Activated CD4-positive, CD25-positive, alpha-beta regulatory T cell (primary cell): ENCODE measurements at regions not wholly inside any gene's neighbourhood (a gene's known extent, or its start where the extent isn't known, plus 50 kb on each side); places are given as distances from the start of the nearest gene placed in this dataset.

Experiments
- DNase-seq, 4 experiments: peaks; one replicate each; lab custom pipeline; 2025; lab: John Stamatoyannopoulos, UW

DNA sequence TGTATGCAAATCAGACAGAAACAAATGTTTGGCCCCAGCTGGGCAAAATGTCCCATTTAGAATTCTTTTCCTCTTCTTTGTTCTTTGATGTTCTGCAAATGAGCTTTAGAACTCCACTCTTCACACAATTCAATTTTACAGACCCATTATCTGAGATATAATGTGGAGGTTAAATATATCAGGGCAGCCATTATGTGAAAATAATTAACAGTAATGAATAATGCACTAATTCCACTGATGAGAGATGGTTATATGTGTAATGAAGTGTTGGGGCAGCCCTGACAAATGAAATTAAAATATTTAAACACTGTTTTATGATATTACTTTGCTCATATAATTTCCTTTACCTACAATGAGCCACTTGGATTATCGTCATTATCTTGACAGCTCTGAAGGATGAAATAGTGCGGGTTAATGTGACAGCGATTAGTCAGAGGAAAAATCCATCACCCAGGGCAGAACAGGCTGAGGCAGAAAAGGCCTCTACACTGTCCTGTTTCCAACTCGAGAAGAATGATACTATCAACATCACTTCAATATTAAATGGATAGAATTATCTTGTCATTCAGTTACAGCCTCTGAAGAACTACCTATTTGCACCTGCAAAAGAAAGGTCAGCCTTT lies 321.1 kb downstream of the RBM26 start:
- no peak for DNase-seq

DNA sequence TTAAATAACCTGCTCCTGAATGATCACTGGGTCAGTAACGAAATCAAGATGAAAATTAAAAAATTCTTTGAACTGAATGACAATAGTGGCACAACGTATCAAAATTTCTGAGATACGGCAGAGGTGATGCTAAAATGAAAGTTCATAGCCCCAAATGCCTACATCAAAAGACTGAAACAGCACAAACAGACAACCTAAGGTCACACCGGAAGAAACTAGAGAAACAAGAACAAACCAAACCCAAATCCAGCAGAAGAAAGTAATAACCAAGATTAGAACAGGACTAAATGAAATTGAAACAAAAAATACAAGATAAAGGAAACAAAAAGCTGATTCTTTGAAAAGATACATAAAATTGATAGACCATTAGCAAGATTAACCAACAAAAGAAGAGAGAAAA lies 324.1 kb downstream of the RBM26 start:
- DNase-seq: no peak

DNA sequence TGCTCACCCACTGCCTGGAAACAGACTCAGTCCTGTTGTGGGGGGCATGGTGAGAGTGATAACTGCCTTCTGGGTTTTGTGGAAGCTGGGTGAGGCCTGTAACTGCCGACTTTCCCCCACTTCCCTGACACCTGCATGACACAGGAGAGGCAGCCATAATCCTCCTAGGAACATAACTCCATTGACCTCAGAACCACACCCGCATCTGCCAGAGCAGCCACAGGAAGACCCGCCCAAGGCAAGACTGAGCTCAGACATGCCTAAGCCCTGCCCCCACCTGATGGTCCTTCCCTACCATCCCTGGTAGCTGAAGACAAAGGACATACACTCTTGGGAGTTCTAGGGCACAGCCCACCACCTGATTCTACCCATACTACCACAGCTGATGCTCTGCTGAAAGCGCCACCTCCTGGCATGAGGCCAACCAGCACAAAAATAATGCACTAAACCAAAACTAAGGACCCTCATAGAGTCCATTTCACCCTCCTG lies 326.7 kb downstream of the RBM26 start:
- no peak for DNase-seq

DNA sequence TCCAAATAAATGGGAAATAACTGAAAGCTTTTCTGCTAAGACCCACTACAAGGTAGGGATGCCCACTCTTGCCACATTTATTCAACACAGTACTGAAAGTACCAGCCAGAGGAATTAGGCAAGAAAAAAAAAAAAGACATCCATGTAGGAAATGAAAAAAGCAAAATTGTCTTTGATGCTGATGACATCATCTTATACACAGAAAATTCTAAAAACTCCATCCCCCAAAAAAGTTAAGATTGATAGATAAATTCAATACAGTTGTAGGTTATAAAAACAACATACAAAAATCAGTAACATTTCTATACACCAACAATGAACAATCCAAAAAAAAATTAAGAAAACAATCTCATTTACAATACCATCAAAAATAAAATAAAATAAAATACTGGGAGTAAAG lies 330.4 kb downstream of the RBM26 start:
- no peak for DNase-seq

DNA sequence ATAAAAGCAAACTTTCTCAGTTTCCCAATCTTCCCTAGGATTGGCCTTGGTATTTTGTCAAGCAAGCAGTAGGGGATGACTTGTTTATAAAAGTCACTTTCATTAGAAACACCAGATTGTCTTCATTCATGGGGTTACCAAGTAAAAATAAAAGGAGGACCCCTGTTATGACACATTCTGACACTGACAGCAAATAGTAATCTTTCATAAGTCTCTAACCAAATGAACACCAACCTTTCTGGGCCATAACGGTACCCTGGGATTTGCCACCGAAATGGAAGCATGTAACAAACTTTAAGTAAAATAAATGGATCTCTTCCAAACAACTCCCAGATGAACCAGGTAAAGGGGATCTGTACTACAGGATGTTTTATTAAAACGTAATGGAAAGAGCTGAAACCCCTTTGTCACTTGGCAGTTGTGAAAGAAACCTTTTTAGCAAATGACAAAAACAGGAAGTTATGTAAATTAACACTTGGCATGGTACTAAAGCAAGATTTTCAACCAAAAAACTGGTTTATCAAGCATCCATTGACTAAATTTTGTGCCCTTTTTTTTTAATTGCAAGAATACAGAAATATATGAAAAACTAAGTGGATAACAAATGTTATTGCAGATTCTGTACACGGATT lies 335.6 kb downstream of the RBM26 start:
- no peak for DNase-seq

DNA sequence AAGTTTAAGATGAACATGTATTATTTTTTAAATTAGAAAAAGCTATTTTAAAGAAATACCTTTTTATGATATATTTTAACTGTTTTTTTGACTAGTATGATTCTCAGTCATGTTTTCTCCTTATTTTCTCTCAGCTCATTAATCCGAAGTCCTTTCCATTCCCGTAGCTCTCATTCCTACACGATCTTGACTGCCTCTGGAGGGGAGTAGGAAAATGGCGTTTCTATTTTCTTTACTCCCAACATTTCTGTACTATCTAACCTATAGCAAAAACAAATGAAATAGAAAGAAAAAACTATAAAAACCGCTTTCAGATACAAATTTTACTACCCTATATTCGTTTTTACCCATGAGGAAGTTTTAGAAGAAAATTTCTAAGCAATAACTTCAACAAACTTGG lies 343.8 kb downstream of the RBM26 start:
- DNase-seq: no peak

DNA sequence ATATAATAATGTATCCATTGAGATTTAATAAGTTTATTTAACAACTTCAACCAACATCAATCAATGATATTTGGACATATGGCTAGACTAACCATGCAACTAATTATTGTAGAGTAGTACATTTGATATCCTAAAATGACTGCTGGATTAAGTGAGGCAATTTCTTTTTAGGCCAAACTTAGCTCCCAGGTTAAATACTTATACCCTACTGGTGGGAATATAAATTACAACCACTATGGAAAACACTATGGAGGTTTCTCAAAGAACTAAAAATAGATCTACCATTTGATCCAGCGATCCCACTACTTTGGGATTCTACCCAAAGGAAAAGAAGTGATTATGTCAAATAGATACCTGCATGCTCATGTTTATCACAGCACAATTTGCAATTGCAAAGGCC lies 345.8 kb downstream of the RBM26 start:
- DNase-seq: no peak

DNA sequence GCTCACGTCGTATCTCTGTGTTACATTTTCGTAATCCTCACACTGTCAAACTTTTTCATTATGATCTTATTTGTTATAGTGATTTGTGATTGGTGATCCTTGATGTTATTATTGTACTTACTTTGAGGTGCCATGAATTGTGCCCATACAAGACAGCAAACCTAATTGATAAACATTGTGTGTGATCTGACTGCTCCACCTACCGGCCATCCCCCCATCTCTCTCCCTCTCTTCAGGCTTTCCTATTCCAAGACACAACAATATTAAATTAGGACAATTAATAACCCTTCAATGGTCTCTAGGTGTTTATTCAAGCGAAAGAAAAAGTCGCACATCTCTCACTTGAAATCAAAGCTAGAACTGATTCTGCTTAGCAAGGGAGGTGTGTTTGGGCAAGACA lies 349.3 kb downstream of the RBM26 start:
- no peak for DNase-seq

DNA sequence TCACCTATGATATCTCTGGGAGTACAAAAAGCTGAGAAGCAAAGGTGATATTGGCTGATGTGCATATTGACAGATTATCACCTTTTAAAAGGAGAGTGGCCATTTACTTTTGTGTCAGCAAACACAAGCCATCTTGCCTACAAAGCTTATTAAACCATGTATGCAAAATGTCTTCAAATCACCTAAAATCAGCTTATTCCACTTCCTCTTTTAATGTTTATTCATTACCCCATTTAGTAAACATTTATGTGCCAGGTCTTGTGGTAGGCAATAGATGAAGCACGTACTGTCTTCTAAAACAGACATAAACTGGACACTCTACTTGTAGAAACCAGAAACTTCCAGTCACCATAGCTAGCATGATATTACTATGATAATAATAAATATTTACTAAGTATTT lies 354.6 kb downstream of the RBM26 start:
- no peak for DNase-seq

DNA sequence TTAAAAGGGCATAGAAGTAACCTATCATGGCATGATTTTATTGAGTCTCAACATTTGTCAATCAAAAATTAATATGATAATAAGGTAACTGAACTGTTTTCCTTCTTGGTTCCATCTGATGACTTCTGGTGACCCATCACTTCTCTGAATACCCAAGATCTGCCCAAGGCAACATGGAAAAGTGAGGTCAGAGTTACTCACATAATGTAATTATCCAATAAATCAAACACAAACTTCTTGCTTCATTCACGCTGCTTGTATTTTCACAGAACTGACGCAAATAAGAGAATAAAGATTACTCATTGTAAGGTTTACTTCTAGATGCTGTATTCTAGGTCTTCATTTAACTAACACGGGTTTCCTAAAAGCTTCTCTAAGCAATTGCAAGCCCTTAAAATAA lies 361.6 kb downstream of the RBM26 start:
- no peak for DNase-seq

DNA sequence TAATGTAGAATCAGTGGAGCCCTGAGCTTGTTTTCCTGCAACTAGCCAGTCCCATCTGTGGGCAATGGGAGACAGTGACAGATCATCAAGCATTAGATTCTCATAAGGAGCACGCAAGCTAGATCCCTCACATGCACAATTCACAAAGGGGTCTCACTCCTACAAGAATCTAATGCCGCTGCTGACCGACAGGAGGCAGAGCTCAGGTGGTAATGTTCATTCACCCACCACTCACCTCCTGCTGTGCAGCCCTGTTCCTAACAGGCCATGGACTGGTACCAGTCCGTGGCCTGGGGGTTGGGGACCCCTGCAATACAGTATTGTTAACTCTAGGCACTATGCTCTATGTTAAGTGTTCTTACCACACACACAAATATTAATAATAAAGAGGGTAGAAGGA lies 362.8 kb downstream of the RBM26 start:
- DNase-seq: no peak

DNA sequence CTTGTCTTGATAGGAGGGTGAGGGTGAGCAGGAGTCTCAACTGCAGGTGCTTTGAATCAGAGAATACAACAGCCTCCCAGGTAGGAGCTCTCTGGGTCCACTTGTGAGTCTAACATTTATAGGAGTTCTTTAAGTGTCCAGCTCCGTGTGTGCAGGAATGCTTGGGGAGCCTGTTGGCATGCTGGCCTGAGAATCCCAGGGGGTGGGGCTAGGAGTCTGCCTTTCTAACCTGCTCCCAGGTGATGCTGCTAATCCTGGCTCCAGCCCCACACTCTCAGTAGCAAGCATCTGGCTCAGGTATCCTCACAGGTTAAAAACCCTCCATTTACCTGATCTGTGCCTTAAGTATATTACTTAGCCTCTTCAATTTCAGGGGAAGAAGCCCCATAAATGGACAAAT lies 368.9 kb downstream of the RBM26 start:
- no peak for DNase-seq

DNA sequence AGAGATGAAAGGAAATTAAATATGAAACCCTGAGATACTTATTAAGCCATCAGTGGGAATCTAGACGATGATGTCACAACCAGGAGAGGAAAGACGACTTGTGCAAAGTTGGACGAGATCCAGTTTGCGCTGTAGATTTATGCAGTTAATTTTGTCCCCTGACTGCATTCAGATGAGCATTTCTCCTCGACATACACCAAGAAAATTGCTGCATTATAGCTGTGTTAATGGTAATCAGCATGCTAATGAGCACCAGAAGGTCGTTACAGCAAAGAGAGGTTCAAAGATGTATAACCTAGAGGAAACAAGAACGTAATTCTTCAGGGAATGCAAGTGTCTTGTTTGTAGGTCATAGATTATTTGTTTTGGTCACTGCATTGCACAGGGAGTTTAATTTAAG lies 371.7 kb downstream of the RBM26 start:
- no peak for DNase-seq

DNA sequence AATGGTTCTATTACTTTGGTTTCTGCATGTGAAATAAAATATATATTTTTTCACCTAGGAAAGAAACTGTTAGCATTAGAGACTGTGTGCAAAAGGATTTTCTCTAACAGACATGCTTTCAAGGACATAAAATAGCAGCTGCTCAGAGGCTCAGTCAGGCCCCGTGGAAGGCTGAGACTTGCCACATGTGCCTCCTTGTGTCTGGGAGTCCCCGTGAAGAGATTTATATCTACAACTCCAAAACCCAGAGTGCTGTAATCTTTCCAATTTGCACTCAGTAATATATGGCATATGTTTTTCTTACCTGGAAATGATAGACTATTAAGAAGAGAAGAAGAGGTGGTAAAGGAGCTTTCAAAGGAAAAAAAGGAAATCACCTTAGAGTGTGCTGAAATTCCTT lies 371.6 kb upstream of the OBI1 start:
- no peak for DNase-seq

DNA sequence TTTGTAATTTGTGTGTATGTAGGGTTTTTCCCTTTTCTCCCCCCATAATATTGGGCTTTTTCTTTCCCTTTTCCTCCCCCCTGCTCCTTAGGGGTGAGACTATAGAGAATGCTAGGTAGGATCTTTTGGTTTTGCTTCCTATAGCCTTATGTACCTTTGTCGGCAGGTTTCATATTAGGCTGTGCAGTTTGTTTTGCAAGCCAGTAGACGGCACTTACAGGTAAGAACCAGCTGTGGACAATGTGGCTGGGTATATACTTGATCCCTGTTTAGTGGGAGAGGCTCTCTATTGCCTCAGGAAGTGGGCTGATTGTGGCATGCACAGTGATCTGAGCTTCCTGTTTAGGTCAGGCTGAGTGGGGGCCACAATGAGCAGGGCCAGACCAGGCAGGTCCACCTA lies 359.2 kb upstream of the OBI1 start:
- DNase-seq: no peak

DNA sequence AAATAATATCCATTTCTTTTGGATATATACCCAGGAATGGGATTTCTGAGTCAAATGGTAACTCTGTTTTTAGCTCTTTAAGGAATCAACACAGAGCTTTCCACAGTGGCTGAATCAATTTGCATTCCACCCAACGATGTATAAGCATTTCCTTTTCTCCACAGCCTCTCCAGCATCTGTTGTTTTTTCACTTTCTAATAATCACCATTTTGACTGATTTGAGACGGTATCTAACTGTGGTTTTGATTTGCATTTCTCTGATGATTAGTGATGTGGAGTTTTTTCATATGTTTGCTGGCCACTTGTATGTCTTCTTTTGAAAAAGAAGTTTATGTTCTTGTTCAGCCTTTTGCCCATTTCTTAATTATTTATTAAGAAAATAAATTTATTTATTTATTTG lies 352.2 kb upstream of the OBI1 start:
- DNase-seq: no peak

DNA sequence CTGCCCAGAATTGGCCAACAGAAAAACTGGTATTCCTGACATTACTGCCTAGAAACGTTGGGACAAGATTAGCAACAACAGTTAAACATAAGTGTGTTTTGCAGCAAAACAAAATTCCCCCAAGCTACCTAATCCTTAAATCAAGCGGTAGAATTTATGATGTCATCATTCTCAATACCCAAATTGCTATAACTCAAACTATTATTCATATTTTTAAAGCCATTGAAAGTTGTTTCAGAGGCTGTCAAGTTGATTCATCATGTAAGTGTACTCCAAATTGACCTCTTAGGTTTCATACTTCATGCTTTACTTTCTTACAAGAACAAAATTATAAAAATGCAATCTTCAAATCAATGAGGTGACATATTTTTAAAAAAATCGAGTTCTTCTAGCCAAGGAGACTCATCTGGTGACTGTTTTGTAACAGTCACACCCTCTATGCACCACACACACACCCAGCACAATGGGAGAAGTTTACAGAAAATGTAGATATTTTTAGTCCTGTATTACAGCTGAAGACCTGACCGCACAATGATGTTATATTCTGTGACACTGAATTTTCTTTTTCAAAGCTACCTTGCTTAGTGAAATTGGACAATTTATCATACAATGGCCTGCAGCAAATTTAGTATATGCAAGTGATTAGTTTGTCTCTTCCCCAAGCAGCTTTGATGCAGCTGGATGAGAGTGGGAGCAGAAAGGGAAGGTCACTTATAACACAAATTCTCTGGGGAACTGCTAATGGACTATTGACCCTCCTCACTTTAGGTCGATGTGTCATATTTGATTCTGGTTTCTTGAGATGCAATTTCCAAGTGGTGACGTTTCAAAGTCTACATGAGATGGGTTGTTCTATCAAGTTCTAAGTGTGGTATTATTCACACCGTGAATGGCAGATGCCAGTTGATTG lies 345.3 kb upstream of the OBI1 start:
- DNase-seq: no peak

DNA sequence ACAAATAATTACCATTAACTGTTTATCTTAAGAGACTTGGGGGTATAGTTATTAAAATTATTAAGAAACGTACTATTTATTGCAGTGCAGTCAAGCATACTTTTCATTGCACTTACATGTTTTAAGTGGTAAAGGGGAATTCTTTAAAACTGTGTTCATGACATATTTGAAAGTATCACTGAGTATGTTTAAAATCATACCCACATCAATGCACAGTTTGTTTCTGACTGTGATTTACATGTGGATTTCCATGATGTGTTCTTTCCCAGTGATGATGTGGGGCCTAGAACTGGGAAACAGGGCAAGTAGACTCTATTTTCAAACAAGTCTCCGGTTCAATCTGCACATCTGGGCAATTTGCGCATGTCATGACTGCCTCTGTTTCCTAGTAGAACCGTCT lies 340.5 kb upstream of the OBI1 start:
- DNase-seq: no peak

DNA sequence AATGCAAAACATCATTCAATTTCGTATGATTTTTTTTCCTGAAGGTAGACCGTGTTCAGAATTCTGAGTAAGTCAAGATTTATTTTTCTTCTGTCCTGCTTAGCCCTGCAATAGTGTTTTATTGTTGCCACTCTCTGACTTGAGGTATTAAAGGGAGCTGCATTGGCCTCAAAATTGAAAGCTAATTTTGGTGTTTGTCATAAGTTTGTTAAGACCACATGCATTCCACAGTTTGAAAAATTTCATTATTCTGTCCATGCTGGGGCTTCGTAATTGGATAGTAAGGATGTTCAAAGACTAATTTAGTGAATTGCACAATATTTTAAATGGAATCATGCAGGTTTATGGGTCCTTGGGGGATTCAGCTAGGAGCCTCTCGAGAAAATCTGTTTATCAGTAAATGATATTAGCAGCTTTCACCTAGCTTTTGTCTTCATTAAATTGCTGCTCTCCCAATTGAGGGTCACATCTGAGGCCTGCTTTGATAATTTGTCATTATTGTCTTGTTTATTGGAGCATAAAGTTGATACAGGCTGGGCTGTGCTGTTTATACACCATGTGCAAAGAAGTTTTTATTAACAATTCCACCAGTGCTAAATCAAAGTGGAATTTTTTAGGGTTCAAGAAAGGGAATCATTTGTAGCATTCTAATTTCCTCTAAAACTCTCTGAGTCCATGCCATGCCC lies 339.8 kb upstream of the OBI1 start:
- DNase-seq: no peak

DNA sequence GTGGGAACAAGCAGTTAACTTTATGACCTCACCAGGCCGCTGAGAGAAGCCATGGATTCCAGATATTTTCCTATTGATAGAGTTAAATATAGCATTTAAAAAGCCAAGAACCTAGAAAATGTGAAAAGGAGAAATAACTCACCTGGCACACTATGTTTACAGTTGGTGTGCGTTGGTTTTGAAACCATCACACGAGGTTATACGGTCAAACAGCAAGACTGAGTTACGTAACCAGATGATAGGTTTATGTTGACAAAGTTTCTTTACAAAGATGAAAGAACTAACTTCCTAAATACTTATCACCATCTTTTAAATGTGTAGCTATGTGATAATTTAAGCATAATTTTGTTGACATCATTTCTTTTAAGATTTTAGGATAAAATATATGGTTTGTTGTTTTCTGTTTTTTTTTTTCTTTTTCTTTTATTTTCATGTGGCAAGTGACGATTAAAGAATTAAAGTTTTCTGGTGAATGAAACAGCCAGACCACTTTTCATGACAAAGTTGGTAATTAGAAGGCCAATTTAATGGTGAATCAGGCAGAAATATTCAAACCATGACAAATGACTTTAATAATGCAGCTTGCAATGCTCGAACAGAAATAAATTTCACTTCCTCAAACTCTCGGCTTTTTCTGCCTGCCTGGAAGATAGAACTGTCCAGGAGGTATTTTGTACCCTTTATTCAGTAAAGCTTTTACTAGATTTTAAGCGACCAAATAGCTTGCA lies 339.1 kb upstream of the OBI1 start:
- DNase-seq: no peak

DNA sequence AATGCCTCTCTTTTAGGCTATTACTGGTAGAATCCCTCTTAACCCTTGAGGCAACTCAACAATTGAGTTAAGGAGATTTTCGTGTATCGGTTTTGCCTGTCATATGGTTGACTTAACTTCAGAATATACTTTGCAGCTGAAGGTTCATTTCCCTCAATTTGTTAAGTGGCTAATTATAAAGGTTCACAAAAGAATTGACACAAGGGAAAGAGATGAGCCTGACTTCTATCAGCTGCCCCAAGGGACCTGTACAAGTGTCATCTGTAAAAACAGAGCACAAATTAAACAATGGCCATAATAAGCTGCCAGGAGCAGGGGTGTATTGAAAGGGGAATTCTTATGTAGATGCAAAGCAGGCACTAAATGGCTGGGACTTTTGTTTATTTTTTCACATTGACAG lies 334.8 kb upstream of the OBI1 start:
- no peak for DNase-seq

DNA sequence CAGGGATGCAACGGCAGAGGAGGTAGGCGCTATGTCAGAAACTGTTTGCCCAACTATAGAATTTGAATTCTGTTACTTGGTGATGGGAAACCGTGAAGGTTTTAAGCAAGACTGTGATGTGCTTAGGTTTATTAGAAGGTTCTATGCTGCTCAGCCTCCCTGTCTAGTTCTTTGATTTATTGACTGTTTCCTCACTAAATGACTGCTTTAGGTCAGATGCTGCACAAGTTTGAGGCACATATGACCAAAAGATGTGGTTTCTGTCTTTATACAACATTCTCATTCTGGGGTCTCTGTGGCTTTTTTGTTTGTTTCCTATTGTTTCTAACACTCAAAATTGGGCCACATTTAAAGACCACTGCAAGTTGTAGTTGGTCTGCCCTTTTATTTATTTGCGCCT lies 323.0 kb upstream of the OBI1 start:
- DNase-seq: no peak
